Inferior parietal cortex (tissue), 1 donor: ENCODE measurements at regions not wholly inside any gene's neighbourhood (a gene's known extent, or its start where the extent isn't known, plus 50 kb on each side); places are given as distances from the start of the nearest gene placed in this dataset.

Experiments used
- DNase-seq: peaks from one replicate; pipeline ENCODE4 v3.0.0-alpha.2; 2016; ENCODE audit errors: extremely low spot score

GRCh38 chr13:97057176-97057575, 62.9 kb upstream of the OXGR1 start:
- DNase-seq = no peak

- no peak for DNase-seq
These were observed 64.1 kb upstream of the OXGR1 start for GRCh38 chr13:97058391-97058790.

GRCh38 chr13:97058926-97059325, 64.7 kb upstream of the OXGR1 start:
- DNase-seq = no peak

GRCh38 chr13:97067017-97067895, 73.0 kb upstream of the OXGR1 start:
- no peak for DNase-seq

- DNase-seq = no peak
These were observed 73.9 kb upstream of the OXGR1 start for GRCh38 chr13:97068151-97068550.

- DNase-seq = no peak
These were observed 75.0 kb upstream of the OXGR1 start for GRCh38 chr13:97069050-97069815.

GRCh38 chr13:97072297-97072696, 78.0 kb upstream of the OXGR1 start:
- DNase-seq = no peak

- no peak for DNase-seq
These were observed 80.3 kb upstream of the OXGR1 start for GRCh38 chr13:97074618-97075017.

GRCh38 chr13:97076898-97077297, 82.6 kb upstream of the OXGR1 start:
- DNase-seq = no peak

GRCh38 chr13:97077341-97077740, 83.1 kb upstream of the OXGR1 start:
- no peak for DNase-seq

GRCh38 chr13:97079726-97080125, 85.5 kb upstream of the OXGR1 start:
- no peak for DNase-seq

GRCh38 chr13:97082461-97083207, 88.4 kb upstream of the OXGR1 start:
- no peak for DNase-seq

GRCh38 chr13:97091196-97091595, 96.9 kb upstream of the OXGR1 start:
- DNase-seq = no peak

GRCh38 chr13:97100821-97101220, 106.5 kb upstream of the OXGR1 start:
- no peak for DNase-seq

- no peak for DNase-seq
These were observed 107.8 kb upstream of the OXGR1 start for GRCh38 chr13:97101912-97102708.

- DNase-seq = no peak
These were observed 112.0 kb upstream of the OXGR1 start for GRCh38 chr13:97106323-97106722.

- DNase-seq = no peak
These were observed 113.7 kb upstream of the OXGR1 start for GRCh38 chr13:97107815-97108529.

GRCh38 chr13:97108530-97108900, 113.6 kb upstream of the MBNL2 start:
- DNase-seq = no peak

- no peak for DNase-seq
These were observed 112.9 kb upstream of the MBNL2 start for GRCh38 chr13:97109256-97109655.

- DNase-seq = peak; percentile 92
These were observed 112.2 kb upstream of the MBNL2 start for GRCh38 chr13:97109841-97110492.
